Right atrium auricular region (tissue), 2 donors: ENCODE measurements at regions not wholly inside any gene's neighbourhood (a gene's known extent, or its start where the extent isn't known, plus 50 kb on each side); places are given as distances from the start of the nearest gene placed in this dataset.
A peak's percentile ranks its signal among the peaks of the same experiment; 100 is the strongest.

Experiments
- DNase-seq: peaks from one replicate; pipeline ENCODE4 v3.0.0-alpha.2; 2019; ENCODE audit warnings: low spot score
- H3K27ac ChIP-seq, 2 donors: fragments of 200-600 bp; sonication (generic); 1 replicate in 1 of 2; 2 replicates in 1 of 2; pipeline ENCODE4 v1.5.1; 2016 to 2019
- H3K27me3 ChIP-seq, 2 donors: fragments of 200-600 bp; sonication (generic); one replicate each; pipeline versions ENCODE4 v1.5.1 to v1.6.0; 2017 to 2019
- H3K36me3 ChIP-seq: fragments of 200-600 bp; sonication (generic); one replicate; pipeline ENCODE4 v1.5.1; 2016
- H3K4me1 ChIP-seq, 2 donors: fragments of 200-600 bp; sonication (generic); one replicate each; pipeline versions ENCODE4 v1.5.1 to v1.6.0; 2017 to 2019
- H3K4me3 ChIP-seq, 2 donors: fragments of 200-600 bp; sonication (generic); 1 replicate in 1 of 2; 2 replicates in 1 of 2; pipeline ENCODE4 v1.5.1; 2017 to 2019; ENCODE audit warnings: mild to moderate bottlenecking in 1 of 2, moderate library complexity in 1 of 2
- H3K9me3 ChIP-seq, 2 donors: fragments of 200-600 bp; sonication (generic); one replicate each; pipeline ENCODE4 v1.5.1; 2019
- CTCF ChIP-seq, 2 donors: fragments of 200-600 bp; sonication (generic); IDR thresholded peaks; one replicate each; pipeline ENCODE4 v1.5.1; 2019; ENCODE audit warnings: antibody characterized with exemption in 2 of 2

- no peaks in the 10 kb centered on the region for H3K4me1 ChIP-seq
Observed at GRCh38 chr19:31567776-31568175, 218.5 kb upstream of the TSHZ3 start.

GRCh38 chr19:31568724-31569123 lies 219.5 kb upstream of the TSHZ3 start:
- H3K27ac ChIP-seq, result no peak overlapping the region
- H3K4me3 ChIP-seq, result no peak overlapping the region
- no peaks in the 10 kb centered on the region for H3K4me1 ChIP-seq
- no peaks in the 10 kb centered on the region for H3K36me3 ChIP-seq
- TF ChIP-seq CTCF (IDR thresholded peaks at IDR 0.05), result no peak
- no peaks in the 10 kb centered on the region for H3K9me3 ChIP-seq
- DNase-seq, result peak; percentile 50
- no peaks in the 10 kb centered on the region for H3K27me3 ChIP-seq

More at GRCh38 chr19:31567776-31568175, 218.5 kb upstream of the TSHZ3 start:
- Histone ChIP-seq H3K27me3 (no peaks in the 10 kb centered on the region), H3K9me3 (no peaks in the 10 kb centered on the region), H3K36me3 (no peaks in the 10 kb centered on the region), H3K4me3 (no peak overlapping the region), H3K27ac (no peak overlapping the region)
- DNase-seq, result peak; percentile 34
- no peak for TF ChIP-seq CTCF (IDR thresholded peaks at IDR 0.05)

- TF ChIP-seq CTCF (IDR thresholded peaks at IDR 0.05), result no peak
- DNase-seq, result peak; percentile 23
- Histone ChIP-seq H3K9me3 (no peaks in the 10 kb centered on the region), H3K4me1 (no peaks in the 10 kb centered on the region), H3K36me3 (no peaks in the 10 kb centered on the region), H3K27me3 (no peaks in the 10 kb centered on the region), H3K4me3 (no peak overlapping the region), H3K27ac (no peak overlapping the region)
Observed at GRCh38 chr19:31570718-31571117, 221.5 kb upstream of the TSHZ3 start.

- Histone ChIP-seq H3K27me3 (no peaks in the 10 kb centered on the region), H3K9me3 (no peaks in the 10 kb centered on the region), H3K36me3 (no peaks in the 10 kb centered on the region), H3K27ac (no peak overlapping the region), H3K4me3 (no peak overlapping the region), H3K4me1 (no peaks in the 10 kb centered on the region)
- DNase-seq, result peak; percentile 23
- TF ChIP-seq CTCF (IDR thresholded peaks at IDR 0.05), result no peak
Observed at GRCh38 chr19:31572102-31572975, 223.1 kb upstream of the TSHZ3 start.

- Histone ChIP-seq H3K9me3 (no peaks in the 10 kb centered on the region), H3K4me3 (no peak overlapping the region), H3K27me3 (no peaks in the 10 kb centered on the region), H3K27ac (no peak overlapping the region), H3K36me3 (no peaks in the 10 kb centered on the region), H3K4me1 (no peaks in the 10 kb centered on the region)
- DNase-seq, result peak; percentile 18
- no peak for TF ChIP-seq CTCF (IDR thresholded peaks at IDR 0.05)
Observed at GRCh38 chr19:31572976-31573298, 223.7 kb upstream of the TSHZ3 start.
